Activated CD4-positive, alpha-beta T cell treated with anti-CD3 and anti-CD28 coated beads for 4 hours (primary cell): ENCODE measurements at regions not wholly inside any gene's neighbourhood (a gene's known extent, or its start where the extent isn't known, plus 50 kb on each side); places are given as distances from the start of the nearest gene placed in this dataset.

Source experiments
- DNase-seq, 2 donors: peaks; one replicate each; pipeline ENCODE4 v3.0.0-alpha.2; 2020

DNA sequence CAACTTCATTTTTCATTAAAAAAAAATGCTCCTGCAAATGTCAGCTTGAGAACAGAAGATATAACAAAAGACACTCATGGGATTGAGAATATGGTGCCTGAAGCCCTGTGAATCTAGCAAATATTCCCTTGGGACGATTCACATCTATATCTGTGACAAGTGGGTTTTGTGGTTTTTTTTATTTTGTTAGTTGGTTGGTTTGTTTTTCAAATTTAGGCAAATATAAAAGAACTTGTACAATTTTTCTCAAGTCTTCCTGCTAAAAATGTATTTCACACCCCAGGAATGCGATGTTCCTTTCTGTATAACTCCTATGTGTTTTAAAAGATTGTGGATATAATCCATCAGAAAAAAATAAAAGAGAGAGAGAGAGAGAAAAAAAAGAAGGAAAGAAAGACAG lies 1061.8 kb upstream of the ARRDC3 start:
- no peak for DNase-seq

DNA sequence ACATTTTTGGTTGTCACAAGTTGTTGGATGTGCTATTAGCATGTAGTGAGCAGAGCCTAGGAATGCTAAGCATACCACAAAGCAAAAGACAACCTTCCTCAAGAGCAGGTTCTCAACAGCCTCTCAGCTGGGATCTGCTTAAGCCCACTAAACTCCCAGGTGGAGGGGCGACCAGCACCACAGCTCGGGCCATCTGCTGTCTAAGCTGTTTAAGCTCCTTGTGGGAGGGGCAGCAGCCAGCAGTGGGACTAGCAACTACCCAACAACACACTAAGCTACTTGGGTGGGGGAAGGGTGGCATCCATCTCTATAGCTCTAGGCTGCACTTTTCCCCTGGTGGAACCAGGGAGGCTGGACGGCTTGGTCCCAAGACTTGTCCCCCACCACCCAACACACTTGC lies 1052.7 kb upstream of the ARRDC3 start:
- DNase-seq = no peak

DNA sequence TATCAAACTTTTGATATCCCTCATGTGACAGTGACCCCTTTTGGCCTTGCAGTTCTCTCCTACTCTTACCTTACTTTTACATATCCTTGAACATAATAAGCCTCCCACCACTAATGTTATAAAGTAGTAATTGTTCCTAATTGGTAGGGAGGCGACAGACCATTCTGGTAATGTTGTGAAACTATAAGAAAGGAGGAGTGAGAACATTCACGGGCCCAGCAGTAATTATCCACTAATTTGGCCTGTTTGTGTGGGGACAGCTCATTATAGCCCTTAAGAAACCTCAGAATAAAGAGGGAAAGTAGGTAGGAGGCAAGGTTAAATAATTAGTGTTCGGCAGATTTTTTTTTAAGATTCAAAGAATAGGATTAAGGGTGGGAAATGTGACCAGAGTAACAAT lies 1046.5 kb upstream of the ARRDC3 start:
- no peak for DNase-seq

DNA sequence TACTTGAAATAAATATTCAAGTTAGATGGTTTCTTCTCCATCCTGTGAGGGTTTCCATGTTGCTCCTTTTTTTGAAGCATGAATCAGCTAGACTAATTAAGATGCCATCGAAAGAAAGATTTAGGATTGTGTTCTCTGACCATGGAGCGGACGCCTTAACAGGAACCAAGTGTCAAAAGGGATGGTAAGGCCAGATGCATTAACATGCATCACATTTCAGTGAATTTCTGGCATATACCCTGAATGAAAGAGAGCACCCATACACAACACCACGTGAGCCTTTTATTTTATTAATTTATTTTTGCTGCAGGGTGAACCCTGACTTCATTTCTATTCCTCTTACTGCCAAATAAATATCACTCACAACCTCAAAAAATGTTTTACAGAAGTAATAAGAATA lies 1045.3 kb upstream of the ARRDC3 start:
- DNase-seq = no peak

DNA sequence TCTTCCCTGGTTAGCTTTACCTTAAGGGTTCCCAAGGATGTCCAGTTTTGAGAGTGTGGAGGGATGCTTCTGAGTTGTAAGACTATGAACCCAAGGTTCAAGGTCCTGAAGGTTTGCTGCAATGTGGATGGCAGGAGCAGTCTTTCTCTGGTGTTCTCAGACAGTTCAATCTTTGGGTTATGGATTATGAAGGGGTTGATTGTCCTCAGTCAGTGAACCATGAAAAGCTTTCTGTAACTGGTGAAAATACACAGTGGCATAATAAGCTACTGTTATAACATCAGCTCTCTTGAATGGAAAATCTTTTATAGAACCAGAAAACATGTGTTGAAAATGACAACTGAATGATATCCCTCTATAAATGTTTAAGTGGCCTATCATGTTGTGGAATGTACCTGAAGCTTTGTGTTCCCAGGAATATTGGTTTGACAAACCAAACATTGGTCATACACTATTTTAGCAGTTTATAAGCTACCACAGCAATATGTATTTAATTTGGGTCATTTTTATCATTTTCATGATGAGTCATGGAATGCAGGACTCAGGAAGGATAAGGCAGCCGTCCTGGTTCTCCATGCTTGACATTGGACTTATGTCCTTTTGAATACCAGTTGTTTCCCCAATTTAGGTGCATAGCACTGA lies 1041.8 kb upstream of the ARRDC3 start:
- no peak for DNase-seq

DNA sequence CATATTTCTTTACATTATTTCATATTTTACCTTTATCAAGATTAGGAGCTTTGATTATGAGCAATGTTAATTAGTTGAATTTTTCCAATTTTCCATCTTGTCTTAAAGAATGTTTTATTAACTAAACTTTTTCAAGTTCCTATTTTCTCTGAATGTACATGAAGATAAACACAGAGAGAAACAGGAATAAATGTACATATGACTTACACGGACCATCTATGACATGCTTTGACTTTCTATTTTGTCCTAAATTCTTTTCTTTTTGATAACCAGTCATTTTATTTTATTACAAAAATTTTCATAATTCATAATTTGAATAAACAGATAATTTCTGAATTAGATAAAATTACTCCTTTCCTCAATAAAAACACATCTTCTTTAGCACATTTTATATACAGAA lies 1038.8 kb upstream of the ARRDC3 start:
- no peak for DNase-seq

DNA sequence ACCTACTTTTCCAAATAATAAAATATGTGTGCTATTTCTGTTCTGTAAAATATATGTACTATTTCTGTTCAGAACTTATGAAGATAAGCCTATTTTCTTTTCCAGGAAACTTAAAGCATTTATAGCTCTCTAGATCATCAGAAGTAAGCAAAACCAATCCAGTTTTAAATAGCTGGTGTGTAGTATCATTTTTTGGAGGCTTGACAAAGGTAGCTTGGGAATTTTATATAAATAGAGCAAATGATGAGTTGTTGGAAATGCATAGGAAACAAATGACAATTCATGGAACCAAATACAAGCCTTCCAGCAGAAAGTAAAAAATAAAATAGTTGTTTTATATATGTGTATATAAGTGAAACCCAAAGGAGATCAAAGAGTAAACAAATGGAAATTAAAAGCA lies 1038.1 kb upstream of the ARRDC3 start:
- DNase-seq = no peak

DNA sequence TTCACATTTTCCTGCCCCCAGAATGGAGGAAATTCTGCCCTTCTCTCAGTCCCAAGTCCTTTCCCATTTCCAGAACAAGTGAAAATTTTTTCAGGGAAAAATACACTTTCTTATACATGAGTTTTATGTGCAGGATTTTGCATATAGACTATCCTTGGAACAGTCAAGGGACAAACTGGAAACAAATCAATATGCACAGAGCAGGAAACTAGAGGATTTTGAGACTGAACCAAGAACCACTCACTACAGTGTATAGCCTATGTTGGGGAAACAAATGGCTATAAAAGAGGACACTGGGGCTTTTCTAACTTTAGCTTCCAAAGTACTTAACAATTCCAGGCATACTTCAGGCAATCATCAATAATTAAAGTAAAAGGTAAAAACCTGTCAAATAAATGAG lies 1036.1 kb upstream of the ARRDC3 start:
- no peak for DNase-seq

DNA sequence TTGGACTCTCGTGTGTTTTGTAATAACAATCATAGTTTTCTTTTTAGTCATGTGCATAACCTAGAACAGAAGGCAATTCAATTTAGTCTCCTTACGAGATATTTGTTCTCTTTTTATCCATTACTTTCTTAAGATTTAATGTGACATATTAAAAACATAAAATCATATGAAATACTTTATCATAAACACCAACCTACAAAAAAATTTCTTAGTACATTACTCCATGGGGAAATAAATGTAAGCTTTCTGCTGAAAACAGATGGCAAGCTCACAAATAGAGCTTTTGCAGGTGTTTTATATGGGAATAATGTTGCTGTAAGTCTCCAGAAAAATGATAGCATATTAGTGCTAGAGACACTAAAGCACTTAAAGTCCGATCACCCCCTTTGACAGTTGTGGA lies 1035.2 kb upstream of the ARRDC3 start:
- no peak for DNase-seq

DNA sequence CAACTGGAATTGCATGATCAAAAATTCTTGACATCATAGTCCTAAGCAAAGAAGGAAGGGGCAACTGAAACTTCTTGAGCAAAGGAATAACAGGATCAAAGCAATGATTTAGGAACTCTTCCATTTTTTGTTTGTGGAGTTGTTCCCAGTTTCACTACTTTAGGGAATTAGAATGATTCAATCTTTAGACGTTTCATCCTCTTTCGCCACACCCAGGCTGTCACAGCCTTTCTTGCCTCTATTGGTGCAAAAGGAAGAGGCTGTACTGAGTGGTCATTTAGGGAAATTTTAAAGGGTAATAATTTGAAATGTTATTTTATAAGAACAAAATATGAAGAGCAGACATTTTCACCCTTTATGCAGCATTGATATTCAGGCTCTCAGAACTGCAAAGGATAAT lies 1026.0 kb upstream of the ARRDC3 start:
- DNase-seq = no peak

DNA sequence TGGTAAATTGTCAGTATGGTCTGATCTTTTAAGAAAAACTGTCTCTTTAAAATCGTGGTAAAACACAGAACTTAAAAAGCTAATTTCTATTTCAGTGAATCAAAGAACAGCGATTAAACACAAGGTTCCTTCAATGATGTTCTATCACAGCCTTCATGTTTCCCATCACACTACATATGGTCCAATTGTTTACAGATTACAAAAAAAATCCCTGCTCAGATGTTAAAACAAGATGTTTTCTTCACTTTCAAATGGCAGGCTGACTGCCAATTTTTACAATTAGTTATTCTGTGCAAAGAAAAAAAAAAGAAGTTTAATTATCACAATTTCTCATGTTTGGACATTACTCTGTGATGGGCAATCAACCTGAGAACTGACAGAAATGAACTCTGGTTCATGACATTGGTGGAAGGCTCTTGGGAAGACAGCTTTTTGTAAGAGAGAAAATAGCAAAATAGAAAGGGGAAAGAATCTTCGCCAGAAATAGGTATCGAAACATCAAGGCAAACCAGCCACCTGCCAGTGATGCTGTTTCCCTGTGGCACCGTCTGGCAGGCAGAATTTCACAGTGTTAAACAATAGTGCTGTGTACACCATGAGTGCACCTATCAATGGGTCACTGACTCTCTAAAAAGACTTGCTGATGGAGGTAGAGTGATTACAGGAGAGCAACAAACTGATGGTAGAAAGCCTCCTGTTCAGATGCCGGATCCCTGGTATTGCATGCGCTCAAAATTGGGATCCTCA lies 1020.0 kb upstream of the ARRDC3 start:
- no peak for DNase-seq

DNA sequence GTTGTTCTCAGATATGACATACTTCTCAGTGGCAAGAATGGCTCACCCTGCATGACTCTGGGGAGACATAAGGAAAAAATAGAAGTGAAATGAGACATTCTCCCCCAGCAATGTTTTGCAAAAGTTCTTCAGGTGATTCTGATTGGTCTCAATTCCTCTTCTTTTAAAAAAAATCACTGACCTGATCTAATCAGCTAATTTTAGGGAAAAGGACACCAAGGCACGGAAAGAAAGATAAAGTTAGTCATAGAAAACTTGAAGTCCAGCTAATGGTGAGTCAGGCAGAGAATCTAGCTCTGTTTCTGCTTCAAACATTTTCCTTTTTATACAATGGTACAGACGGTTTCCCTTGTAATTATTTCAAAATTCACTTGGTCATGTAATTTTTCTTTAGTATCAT lies 1018.9 kb upstream of the ARRDC3 start:
- DNase-seq = no peak

DNA sequence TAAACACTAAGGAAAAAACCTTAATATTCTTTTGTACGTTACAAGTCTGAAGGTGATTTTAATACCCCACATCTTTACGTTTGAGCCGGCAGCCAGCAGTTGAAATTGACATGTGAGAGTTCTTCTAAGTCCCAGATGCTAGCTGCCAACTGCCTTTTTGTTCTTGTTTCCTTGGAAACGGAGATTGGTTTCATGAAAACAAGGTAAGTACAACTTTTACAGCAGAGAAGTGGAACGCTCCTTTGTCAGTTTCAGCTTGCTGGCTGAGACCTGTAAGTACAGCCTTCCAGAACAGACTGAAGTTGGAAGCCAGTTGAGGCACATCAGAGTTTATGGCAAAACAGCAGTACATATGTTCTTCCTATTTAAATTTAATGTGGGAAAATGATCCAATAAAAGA lies 1018.4 kb upstream of the ARRDC3 start:
- DNase-seq = no peak

DNA sequence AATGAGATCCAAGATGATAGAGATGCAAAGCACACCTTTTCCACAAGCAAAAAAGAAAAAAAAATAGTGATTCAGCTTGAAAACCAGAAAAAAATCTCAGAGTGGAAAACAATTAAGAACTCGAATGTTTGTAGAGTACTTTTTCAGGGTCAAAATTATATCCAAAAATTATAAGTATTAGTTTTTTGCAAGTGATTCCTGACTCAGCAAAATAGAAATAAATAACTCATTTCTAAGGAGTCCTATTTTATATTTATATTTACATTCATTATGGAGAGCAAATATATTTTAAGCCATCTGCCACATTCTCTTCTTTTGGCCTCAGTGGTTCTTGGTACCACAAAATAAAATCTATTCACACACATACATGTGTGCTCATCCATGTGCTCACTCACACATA lies 1011.8 kb upstream of the ARRDC3 start:
- DNase-seq = no peak

DNA sequence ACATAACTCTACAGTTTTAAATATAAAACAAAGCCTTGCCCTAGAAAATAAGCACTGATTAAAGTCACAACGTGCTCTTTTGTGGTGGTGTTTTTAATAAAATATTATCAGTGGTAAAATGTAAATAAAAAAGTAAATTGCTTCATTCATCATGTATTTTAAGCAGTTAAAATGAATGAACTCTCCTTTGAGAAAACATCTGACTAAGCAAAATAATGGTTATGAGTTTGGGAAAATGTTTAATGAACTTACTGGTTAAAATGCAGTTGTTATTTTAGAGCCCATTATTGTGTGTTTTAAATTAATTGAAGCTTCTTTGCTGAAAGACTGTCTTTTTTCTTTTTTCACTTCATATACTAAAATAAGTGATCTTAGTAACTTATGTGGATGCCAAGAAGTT lies 1007.5 kb upstream of the ARRDC3 start:
- DNase-seq = no peak

DNA sequence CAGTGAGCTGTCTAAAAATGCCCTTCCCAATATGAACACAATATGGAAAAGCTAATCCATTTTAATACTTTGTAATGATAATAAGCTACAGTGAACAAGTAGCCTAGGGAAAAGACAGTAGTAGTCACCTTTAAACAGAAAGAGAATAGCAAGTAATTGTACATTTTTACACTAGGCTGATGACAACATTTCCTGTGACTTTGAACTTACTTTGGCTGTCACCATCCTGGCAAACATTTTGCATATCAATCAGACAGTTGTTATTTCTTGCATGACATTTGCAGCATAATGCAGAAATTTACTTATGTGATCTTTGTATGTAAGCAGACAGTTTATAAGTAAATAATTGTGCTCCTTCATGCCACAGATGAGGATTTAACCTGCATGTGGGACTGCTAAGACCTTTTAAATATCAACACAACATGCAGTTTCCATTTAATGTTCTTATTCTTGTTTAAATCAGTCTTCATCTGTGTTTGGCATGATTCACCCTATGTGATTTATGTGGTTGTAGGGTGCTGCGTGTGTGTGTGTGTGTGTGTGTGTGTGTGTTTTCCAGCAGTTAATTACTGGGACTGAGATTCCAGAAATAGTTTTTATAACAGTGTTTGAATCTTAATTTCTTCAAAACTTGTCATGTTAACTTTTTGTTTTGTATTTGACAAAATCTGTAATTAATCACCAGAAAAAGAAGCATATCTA lies 997.1 kb upstream of the ARRDC3 start:
- DNase-seq = no peak

DNA sequence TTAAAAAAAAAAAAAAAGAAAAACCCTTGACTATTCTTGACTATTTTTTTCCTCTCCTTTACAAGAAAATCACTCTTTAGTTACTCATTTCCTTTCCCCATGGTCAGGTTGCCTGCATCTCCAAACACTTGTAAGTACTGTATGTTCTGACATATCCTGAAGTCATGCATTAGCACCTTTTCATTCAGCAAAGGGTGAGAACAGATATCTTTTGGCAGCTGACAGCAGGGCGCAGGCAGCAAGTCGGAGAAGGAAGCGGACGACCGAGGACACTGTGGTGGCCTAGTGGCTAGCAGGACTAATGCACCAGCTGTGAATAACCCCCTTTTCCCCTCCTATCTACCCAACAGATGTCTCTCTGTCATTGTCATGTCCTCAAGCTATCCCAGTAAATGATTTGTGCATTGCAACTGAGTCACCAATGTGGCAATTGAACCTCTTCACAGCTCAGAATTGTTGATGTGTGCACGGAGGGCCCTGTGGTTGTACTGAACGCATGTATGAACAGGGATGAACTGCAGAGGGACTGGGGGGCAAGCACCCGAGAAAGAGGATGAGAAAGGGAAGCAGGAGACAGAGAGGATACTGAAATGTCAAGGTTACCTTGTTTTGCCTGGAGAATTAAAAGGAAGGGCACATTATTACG lies 996.0 kb upstream of the ARRDC3 start:
- DNase-seq = no peak

DNA sequence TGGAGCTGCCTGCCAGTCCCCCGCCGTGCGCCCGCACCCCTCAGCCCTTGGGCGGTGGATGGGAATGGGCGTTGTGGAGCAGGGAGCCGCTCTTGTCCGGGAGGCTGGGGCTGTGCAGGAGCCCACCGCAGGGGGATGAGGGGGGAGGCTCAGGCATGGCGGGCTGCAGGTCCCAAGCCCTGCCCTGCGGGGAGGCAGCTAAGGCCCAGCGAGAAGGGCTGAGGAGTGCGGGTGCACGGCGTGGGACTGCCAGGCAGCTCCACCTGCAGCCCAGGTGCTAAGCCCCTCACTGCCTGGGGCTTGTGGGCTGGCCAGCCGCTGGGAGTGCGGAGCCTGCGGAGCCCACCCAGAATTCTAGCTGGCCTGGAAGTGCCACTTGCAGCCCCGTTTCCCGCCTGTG lies 991.7 kb upstream of the ARRDC3 start:
- DNase-seq = no peak

DNA sequence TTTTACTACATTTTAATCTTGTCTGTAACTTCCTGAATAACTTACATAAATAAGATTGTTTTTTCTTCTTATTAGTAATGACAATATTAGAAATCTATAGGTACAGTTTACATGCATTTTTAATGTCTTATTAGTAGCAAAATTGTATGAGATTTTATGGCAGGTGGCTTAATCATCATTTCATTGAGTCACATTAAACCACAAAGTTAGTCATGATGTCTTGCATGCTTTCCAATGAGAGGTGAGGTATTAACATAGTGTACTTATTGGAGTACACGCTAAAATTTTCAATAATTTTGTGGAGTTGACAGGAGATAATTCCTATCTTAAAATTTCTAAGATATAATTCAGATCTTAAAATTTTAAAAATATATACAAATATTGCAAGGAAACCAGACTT lies 989.6 kb upstream of the ARRDC3 start:
- DNase-seq = no peak

DNA sequence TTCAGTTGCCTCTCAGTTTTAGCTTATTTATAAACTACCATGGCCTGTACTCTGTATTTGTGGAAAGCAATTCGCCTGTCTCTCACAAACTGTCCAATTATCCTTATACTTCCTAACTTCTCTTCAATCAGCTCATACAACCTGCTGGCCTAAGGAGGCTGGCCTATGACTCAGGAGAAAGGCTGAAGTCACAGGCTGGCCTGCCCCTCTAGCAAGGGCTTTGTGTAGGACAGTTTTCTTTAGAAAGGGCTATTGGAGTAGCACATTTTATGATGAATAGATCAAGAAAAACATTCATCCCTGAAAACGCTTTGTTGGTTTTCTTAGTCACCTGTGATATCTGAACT lies 988.7 kb upstream of the ARRDC3 start:
- no peak for DNase-seq

DNA sequence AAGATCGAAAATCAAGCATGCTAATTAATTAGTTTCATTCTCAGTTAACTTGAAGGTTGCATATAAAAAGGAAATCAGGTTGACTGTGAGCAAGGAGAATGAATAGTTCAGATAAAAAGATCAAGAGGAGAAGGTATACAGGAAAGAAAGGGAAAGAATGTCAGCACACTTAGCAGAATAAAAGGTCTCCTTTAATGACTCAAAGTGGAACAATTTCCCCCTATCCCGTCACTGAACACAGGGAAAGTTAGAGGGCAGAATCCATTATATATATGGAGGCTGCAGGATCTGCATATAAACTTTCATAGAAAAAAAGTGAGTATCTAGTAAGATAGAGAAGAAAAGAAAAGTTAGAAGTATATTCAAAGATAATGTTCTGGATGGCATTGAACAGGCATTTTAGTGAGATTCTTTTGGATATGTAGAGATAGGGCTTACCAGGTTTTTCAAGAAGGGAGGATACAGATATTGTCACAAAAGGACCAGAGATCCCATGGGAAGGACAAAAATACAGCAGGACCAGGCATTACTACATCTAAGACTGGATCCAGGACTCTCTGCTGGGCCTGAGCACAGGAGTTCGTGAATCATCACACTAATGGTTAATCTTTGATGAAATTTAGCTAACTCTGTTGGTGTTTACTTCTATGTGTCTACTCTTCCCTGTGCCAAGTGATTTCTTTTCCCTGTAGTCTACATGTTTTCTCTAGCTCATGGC lies 988.2 kb upstream of the ARRDC3 start:
- no peak for DNase-seq

DNA sequence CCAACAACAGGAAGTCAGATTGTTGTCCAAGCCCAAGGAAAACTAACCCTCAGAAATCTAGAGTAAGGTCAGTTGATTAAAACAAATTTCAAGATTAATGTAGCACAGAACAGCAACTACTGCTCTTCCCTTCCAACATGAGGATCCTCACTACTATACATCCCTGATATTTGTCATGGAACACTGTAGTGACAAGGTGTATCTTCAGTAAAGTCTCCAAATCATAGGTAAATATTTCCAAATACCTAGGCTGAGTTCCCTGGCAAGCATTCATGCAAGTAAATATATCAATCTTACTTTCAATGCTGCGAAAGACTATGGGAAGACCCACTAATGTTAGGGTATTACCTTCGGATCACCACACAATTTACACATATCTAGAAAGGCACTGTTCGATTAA lies 986.9 kb upstream of the ARRDC3 start:
- DNase-seq = no peak

DNA sequence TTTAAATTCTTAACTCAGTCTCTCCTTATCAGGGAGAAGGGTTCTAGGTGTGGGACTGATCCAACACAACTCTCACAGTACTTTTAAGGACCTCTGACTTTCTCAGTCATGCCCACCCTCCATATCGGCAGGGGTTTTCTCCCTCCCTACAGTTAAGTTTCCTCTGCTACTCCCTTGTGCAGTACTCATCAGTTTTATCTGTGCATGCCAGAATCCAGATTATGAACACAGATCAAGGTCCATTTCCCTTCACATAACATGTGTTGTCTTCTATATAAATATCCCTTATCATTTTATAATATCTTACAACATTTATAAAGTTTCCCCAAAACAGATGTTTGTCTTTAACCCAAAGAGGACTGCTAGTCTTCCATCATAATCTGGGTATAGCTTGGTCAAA lies 986.5 kb upstream of the ARRDC3 start:
- DNase-seq = no peak
